Mucosa of gallbladder (tissue), 1 donor: ENCODE measurements at regions not wholly inside any gene's neighbourhood (a gene's known extent, or its start where the extent isn't known, plus 50 kb on each side); places are given as distances from the start of the nearest gene placed in this dataset.
A peak's percentile ranks its signal among the peaks of the same experiment; 100 is the strongest.
"Not testable (repeated sequence)": the region's sequence is repeated elsewhere in the genome, so short reads cannot be mapped to it uniquely, and the experiment has no call there.

Experiments
- DNase-seq: peaks from one replicate; pipeline ENCODE4 v3.0.0-alpha.2; 2020; ENCODE audit warnings: low spot score
- donor health status: DM: no; HTN: no; CAD: no.

DNA sequence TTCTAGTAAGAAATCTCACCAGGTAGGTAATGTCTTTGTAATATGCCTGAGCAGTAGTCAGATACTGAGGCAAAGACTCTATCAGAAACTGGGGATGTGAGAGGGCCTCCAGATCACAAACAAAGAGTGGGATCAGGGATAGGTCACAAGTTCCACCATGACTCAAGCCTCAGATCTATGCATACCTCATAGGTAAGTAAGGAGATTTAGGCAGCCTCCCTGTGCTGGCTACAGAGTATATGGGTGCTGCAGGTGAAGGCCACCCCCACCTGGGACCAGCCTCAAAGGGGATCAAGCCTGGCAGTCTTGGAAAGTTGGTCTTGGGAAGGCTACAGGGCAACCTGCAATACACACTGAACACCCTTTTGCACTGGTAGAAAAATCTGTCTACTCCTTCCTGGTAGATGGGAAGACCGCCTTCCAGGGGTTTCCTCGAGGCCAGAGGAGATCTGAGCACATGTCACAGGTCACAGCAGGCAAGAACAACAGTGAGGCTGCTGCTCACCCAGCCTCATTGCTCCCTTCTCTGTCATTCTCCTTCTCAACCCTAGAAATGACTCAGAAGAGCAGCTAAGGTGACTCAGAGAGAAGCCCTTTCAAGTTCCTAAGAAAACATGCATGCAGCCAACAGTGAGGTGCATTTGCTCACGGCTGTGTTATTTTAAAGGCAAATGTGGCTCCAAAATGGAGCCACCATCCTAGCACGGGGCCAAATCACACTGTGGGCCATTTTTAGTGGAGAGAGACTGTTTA lies 143.4 kb upstream of the CDKN3 start:
- DNase-seq: no peak

DNA sequence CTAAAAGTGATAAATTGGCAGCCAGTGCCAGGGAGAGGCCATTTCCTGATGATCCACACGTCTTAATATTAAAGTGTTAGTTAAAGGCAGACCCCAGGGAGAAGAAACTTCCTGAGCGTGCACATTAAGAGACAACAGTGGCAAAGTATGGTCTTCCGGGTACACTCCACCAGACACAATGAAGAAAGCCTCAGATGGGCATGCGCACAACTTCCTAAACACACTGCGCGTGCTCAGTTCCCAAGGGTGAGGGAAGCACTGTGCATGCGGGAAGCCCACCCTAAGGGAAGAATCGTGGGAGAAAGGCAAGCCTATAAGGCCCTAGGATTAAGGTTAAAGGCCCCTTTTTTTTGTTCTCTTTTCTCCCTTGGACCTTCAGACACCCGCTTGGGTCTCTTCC lies 140.7 kb upstream of the CDKN3 start:
- DNase-seq: no peak

GRCh38 chr14:54257424-54257823 lies 139.4 kb upstream of the CDKN3 start:
- DNase-seq: no peak

DNA sequence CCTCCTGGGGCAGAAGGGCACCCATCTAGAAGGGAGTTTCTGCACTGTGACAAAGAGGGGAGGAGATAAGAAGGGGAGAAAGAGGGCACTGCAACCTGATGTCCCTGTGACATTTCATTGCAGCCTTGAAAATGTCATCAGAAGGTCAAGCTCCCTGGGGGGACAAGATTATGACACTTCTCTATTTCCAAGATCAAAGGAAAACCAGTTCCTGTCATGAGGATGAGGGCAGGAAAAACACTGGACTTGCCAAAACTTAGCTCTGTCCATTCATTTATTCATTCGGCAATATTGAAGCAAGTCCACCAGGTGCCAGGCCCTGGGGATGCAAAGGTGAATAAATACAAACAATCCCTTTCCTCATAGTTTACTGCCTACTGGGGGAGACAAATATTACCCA lies 138.4 kb upstream of the CDKN3 start:
- DNase-seq: no peak

- DNase-seq: no peak
Observed at GRCh38 chr14:54259821-54260220, 137.0 kb upstream of the CDKN3 start.

GRCh38 chr14:54261283-54261682 lies 135.5 kb upstream of the CDKN3 start:
- DNase-seq: no peak

- DNase-seq: not testable (repeated sequence)
Observed at GRCh38 chr14:54266616-54267015, 130.2 kb upstream of the CDKN3 start.

DNA sequence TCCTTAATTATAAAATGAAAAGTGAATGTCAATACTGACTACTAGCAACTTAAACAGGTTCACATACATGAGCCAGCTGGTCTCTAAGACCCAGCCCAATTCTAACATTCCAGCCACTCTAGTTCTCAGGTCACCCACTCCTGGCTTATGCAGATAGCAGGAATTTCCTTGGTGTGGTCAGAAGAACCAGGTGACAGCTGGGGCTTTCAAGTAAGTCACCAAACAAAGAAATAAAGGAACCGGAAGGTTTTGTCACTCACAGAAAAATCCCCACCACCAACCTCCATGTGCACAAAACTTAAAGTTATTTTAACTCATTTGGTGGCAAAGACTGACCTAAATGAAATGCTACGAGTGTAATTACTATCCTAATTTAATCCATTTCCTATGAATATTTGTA lies 129.6 kb upstream of the CDKN3 start:
- DNase-seq: no peak

- no peak for DNase-seq
Observed at GRCh38 chr14:54275997-54276725, 120.6 kb upstream of the CDKN3 start.

GRCh38 chr14:54278087-54278486 lies 118.7 kb upstream of the CDKN3 start:
- DNase-seq: no peak

DNA sequence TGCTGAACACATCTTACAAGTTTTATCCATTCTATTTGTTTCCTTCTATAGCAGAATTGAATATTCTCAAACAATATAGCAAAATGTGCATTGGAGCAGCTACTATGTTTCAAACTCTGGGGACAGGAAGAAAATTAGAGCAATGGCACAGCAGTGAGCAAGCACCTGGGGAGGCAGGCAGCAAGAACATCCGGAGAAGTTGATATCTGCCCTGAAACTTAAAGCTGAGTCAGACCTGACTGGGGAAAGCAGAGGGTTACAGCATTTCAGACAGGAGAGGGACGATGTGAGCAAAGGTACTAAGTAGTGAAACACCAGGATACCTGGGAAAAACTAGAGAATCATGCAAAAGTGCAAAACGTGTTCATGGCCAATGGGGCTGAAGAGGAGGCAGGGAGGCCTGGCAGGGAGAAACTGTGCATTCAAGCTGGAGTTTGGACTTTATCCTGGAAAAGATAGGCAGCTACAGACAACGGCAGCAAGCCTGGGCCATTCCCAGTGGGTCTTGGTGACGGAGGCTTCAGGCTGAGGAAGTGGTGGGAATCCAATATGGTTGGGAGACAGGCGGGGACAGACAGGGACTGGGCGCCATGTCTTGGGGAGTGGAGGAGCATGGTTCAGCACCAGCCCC lies 118.0 kb upstream of the CDKN3 start:
- DNase-seq: no peak

DNA sequence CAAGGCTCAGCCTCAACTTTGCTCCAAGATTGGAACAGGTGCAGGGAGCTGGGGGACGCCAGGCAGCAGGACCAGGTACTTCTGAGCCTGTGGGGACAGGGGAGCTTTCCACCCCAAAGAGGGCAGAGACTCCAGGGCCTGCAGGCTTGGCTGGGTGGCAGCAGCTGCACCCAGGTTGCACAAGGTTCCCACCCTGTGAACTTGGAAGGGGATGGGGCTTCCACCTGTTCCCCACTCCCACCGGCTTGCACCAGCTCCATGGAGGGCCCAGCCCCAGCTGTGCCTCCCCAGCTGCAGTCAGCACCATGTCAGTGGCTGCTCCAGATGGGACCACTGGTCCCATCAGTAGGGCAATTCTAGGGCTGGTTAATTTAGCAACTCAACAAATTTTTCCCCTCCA lies 114.0 kb upstream of the CDKN3 start:
- no peak for DNase-seq

GRCh38 chr14:54285030-54285429 lies 111.8 kb upstream of the CDKN3 start:
- DNase-seq: no peak

DNA sequence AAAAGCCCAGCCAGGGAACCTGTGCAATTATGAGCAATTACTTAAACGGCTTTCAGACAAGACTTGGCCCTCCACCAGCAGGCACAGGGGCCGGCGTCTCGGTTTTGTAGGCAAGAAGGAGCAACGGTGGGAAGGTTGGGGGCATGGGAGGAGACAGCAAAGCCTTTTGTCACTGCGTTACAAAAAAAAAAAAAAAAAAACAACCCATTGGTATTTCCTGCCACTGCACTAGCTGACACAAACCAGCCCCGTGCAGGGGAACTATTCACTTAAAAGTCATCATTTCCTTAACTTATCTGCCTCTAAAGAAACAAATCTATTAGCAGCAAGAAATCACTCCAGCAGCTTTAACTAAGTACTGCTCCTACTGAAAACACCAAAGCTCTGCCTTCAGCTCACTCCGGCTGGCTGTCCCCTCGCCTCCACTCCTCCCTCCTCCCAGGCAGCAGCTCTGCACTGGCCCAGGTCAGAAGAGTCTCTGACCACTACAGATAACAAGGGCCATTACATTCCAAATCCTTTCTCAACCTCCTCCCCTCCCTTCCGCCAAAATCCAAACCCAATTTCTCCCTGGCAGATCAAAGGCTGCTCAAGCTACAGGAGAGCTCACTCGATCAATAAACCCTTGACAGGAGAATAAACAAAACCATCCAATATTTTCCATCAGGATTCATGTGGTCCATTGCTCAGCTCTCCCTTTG lies 105.2 kb upstream of the CDKN3 start:
- no peak for DNase-seq

GRCh38 chr14:54294802-54295201 lies 102.0 kb upstream of the CDKN3 start:
- no peak for DNase-seq

DNA sequence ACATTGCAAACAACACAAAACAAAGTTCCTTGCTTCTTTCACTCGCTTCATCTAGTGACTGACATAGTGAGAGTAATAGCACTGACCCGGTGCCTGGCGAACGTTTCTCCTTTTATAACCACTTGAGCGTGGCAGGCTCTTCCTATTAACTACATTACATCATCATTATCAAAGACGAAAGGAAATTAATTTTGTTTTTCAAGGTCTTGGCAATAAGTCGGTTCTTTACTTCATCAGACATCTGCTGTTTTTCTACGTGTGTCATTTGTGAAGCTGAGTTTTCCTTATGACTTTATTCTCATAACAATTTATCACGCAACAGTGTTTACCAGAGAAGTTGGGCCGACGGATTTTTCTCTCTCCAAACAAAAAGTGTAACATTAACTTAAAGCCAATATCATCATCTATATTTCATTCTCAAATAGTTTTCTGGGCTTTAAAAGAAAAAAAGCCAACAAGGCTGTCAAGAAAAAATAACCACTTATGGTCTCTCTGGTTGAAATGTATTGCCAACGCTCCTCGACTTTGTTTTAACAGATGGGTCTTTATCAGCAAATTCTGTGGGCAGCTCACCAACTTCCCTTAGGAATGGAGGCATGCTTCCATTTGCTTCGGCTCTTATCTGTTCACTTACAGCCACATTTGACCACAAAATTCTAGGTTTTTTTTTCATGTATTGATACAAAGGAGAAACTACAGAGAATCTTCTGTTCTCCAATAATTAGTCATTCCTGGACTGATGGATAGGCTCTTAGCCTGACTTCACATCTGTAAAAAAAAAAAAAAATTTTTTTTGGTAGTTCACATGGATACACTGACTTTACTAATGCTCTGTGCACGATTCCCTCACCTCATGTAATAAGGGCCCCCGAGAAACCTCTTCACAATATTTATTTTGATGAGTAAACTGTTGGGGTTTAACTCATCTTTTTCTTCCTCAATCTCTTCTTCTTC lies 97.1 kb upstream of the CDKN3 start:
- no peak for DNase-seq

- DNase-seq: peak; percentile 16
Observed at GRCh38 chr14:54300881-54301280, 95.9 kb upstream of the CDKN3 start.

DNA sequence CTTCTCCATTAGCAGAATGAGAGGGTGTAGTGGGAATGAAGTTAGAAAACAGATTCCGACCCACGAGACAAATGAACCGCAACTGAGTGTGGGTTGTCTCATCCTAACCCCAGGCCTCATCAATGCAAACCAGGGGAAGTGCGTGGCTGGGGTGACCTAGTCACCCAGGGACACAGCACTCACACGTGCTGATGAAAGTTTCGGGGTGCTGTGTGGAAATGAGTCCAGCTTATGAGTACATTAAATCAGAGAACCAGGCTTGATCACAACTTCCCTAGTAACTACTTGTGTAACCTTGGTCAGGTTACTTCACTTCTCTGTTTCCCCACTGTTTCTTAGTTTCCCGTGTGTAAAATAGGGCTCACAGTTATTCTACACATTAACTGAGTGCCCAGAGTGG lies 95.4 kb upstream of the CDKN3 start:
- no peak for DNase-seq

DNA sequence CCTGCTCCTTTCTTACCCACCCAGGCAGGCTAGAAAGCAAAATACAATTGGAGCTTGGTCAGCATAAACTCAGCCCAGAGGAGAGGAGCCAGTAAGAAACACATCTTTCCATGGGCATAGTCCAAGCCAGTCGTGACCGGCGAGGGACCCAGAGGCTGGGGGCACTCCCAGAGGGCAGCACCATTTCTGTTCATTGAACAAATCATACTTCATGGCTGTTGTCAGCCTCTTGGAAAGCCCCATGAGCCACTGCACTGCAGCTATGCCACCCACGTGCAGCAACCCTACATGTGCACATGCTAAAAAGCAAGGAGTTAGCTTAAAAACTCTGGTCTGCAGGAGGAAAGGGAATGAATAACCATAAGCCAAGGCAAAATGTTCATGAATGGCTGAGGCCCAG lies 90.0 kb upstream of the CDKN3 start:
- DNase-seq: no peak

DNA sequence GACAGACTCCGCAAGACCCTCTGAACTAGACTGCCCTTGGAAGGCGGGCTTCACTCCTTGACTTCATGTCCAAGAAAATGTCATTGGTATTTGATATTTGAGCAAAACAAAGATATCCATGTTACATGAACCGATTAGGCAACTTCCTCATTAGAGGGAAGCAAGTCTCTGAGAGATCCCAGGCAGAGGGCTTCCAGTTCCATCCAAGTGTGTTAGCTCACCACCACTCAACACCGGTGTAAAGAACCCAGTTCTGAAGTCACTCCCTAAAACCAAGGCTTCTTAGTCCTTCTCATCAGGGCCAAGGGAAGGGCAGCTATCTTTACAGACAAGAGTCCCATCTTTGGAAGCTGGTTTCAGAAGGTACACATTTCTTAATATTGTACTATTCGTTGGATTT lies 87.2 kb upstream of the CDKN3 start:
- no peak for DNase-seq

DNA sequence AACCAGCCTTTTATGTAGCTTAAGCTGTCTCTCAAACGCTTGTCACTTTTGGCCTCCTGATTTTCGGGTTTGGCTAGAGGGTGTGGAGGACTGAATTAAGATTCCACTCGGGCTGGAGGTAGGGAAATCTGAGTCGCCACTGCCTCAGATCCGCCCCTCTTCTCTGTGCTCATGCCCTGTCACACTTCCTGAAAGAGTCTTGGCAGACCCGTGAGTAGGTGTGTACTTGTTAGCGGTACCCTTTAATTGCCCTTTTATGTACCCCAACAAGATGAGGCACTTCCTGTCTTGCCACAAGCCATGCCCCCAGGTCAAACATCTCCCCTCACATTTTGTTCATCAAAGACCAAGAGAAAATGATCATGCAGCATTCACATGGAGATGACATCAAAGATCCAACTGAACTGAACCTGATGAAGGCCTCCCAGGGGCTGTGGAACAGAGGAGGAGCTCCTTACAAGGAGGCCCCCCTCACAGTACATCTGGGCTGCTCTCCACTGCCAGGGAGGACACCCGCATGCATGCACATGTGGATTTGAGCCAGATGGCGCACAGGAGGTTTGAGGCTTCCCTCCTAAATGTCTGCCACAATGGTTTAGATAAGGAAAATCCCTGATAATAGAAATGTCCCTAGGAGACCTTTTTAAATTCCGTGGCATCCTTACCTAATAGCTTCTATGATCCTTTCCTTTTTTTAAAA lies 86.5 kb upstream of the CDKN3 start:
- no peak for DNase-seq
